Activated B cell treated with CpG ODN at 0.5 μM for 24 hours (primary cell): ENCODE measurements at regions not wholly inside any gene's neighbourhood (a gene's known extent, or its start where the extent isn't known, plus 50 kb on each side); places are given as distances from the start of the nearest gene placed in this dataset.
A peak's percentile ranks its signal among the peaks of the same experiment; 100 is the strongest.

Experiments
- ATAC-seq: fragments of 200-7000 bp; cut with Tn5 transposase; one replicate; pipeline ENCODE4 v1.10.0; 2021; ENCODE audit warnings: low read depth, mild to moderate bottlenecking, moderate library complexity
- CTCF ChIA-PET: fragments of 350-600 bp; sonication (Branson Sonifier 250); formaldehyde crosslinking; loops from one replicate; lab custom pipeline; 2021; ENCODE audit warnings: antibody characterized with exemption; lab: Charles Lee
- POLR2A ChIA-PET: fragments of 350-600 bp; sonication (Branson Sonifier 250); formaldehyde crosslinking; loops from one replicate; lab custom pipeline; 2021; ENCODE audit warnings: antibody characterized with exemption; lab: Charles Lee
- DNase-seq: peaks from one replicate; pipeline ENCODE4 v3.0.0; 2022
- H3K27ac Mint-ChIP-seq: one replicate; pipeline ENCODE4 v1.8.0; 2020; ENCODE audit warnings: mixed read lengths
- H3K27me3 Mint-ChIP-seq: one replicate; pipeline ENCODE4 v1.8.0; 2021; ENCODE audit warnings: mixed read lengths
- H3K36me3 Mint-ChIP-seq: one replicate; pipeline ENCODE4 v1.8.0; 2021; ENCODE audit warnings: low read depth, mixed read lengths
- H3K4me1 Mint-ChIP-seq: one replicate; pipeline ENCODE4 v1.8.0; 2021; ENCODE audit warnings: mixed read lengths
- H3K4me3 Mint-ChIP-seq: one replicate; pipeline ENCODE4 v1.8.0; 2020; ENCODE audit warnings: mild to moderate bottlenecking, mixed read lengths
- H3K9me3 Mint-ChIP-seq: one replicate; pipeline ENCODE4 v1.8.0; 2020; ENCODE audit warnings: mixed read lengths
- intact Hi-C: fragments of 100-400 bp; cut with micrococcal nuclease; formaldehyde crosslinking; loops from one replicate; pipeline ENCODE4 v1.15.1; 2024
- TF ChIP-seq, protein P1 (sequence below): fragments of 200-600 bp; IDR thresholded peaks from one replicate; pipeline ENCODE4 v1.8.0; 2022; ENCODE audit warnings: antibody characterized with exemption, mild to moderate bottlenecking

DNA sequence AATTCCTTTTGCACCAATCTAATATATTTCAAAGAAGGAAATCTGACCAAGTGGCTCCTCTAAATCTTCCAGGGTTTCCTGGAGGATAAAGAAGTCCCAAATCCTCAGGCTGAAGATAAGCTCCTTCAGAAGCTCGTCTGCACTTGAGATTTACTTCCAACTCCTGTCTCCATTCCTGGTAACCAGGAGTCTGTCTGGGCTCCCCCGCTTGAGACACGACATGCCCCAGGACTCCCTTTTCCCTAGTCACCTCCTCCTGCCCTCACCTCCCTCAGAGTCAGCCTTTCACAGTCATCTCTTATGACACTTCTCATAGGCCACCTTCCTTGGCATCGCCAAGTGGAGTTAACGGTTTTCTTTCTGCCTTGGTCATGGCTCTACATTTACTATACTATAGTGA lies 103.4 kb upstream of the NEDD9 start:
- CTCF ChIA-PET: no interaction called here
- no peak overlapping the region for H3K27ac Mint-ChIP-seq
- TF ChIP-seq, protein P1, sequence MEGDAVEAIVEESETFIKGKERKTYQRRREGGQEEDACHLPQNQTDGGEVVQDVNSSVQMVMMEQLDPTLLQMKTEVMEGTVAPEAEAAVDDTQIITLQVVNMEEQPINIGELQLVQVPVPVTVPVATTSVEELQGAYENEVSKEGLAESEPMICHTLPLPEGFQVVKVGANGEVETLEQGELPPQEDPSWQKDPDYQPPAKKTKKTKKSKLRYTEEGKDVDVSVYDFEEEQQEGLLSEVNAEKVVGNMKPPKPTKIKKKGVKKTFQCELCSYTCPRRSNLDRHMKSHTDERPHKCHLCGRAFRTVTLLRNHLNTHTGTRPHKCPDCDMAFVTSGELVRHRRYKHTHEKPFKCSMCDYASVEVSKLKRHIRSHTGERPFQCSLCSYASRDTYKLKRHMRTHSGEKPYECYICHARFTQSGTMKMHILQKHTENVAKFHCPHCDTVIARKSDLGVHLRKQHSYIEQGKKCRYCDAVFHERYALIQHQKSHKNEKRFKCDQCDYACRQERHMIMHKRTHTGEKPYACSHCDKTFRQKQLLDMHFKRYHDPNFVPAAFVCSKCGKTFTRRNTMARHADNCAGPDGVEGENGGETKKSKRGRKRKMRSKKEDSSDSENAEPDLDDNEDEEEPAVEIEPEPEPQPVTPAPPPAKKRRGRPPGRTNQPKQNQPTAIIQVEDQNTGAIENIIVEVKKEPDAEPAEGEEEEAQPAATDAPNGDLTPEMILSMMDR: no peak

DNA sequence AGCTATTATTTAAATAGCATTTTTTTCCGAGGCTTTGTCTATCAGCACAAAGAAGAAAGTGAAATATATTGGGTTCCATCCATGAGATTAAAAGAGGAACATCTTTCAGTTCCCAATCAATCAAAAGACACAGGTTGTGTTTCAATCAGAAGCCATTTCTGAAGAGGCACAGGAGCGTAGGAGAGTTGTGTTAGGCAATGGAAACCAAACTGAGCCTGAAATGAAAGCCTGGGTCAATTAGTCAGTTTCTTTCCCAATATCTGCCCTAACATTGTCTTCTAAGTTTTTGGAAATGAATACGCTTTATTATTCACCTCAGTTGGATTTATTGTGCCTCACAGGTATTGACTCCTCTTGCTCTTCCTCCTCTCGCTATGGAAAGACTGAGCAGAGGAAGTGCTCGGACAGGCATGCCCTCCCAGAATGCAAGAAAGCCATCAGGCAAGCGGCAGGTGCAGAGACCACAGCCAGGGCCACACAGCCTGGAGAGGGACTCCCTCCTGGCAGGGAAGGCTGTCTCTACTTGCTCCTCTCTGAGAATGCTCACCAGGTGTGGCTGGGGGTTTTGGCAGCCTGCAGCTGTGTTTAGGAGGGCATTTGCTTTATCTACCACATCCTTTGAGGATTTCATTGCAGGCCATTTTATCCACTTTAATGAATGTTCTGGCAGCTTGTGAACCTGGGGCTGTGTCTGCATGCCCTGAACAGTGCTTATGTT lies 100.8 kb upstream of the NEDD9 start:
- CTCF ChIA-PET: interaction anchor here (1.3 kb wide), 1 partner anchor 162 kb away, joined by 3 read pairs; no protein-coding TSS in a partner anchor
- peak overlapping the region; percentile 62 for H3K27ac Mint-ChIP-seq
- H3K9me3 Mint-ChIP-seq: no peaks in the 10 kb centered on the region
- intact Hi-C loops: loop anchor here (2.0 kb wide), 1 partner anchor 14 kb away; no protein-coding TSS in a partner anchor
- POLR2A ChIA-PET: interaction anchor here (0.7 to 1.2 kb wide), 3 partner anchors 21 to 98 kb away, joined by 3 to 8 read pairs (median 5); no protein-coding TSS in a partner anchor
- no peak overlapping the region for H3K4me3 Mint-ChIP-seq
- H3K4me1 Mint-ChIP-seq: peaks cover 73% of the 10 kb centered on the region
- ATAC-seq (peak; percentile 36), DNase-seq (no peak)
- peaks cover 49% of the 10 kb centered on the region for H3K36me3 Mint-ChIP-seq
- no peaks in the 10 kb centered on the region for H3K27me3 Mint-ChIP-seq
- TF ChIP-seq, protein P1: no peak

More for the DNA sequence above, 103.4 kb upstream of the NEDD9 start:
- H3K9me3 Mint-ChIP-seq: peaks cover 4% of the 10 kb centered on the region
- H3K36me3 Mint-ChIP-seq: peaks cover 54% of the 10 kb centered on the region
- DNase-seq: no peak
- intact Hi-C loops: no loop called here
- H3K4me3 Mint-ChIP-seq: no peak overlapping the region
- H3K27me3 Mint-ChIP-seq: no peaks in the 10 kb centered on the region
- H3K4me1 Mint-ChIP-seq: peaks cover 56% of the 10 kb centered on the region
- no peak for ATAC-seq
- POLR2A ChIA-PET: interaction anchor here (0.6 kb wide), 1 partner anchor 99 kb away, joined by 3 read pairs; no protein-coding TSS in a partner anchor

DNA sequence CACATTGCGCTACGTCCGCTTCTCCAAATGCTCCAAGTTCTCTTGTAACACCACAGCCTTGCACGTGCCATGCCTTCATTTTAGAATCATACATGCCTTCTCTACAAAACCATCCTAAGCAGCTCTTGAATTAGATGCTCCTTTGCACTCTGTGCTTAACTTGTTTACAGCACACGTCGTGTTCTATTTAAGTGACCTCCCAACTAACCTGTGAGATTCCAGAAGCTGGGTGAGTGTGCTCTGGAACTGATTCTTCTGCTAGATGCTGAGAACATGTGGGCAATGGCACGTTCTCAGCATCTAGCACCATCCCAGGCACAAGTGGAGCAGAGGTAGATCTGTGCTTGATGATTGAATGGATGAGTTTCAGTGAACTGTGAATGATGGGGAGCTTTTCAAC lies 100.0 kb upstream of the NEDD9 start:
- Mint-ChIP-seq H3K9me3 (no peaks in the 10 kb centered on the region), H3K4me3 (no peak overlapping the region), H3K27ac (peak overlapping the region; percentile 64), H3K36me3 (peaks cover 52% of the 10 kb centered on the region), H3K4me1 (peaks cover 72% of the 10 kb centered on the region), H3K27me3 (no peaks in the 10 kb centered on the region)
- TF ChIP-seq, protein P1: no peak
- DNase-seq (no peak), ATAC-seq (no peak)
- ChIA-PET CTCF (interaction anchor here (1.3 kb wide), 1 partner anchor 163 kb away, joined by 3 read pairs; no protein-coding TSS in a partner anchor), POLR2A (interaction anchor here (0.6 to 1.2 kb wide), 5 partner anchors 11 to 98 kb away, joined by 3 to 8 read pairs (median 3); no protein-coding TSS in a partner anchor)
- intact Hi-C loops: loop anchor here (2.0 kb wide), 1 partner anchor 14 kb away; no protein-coding TSS in a partner anchor

DNA sequence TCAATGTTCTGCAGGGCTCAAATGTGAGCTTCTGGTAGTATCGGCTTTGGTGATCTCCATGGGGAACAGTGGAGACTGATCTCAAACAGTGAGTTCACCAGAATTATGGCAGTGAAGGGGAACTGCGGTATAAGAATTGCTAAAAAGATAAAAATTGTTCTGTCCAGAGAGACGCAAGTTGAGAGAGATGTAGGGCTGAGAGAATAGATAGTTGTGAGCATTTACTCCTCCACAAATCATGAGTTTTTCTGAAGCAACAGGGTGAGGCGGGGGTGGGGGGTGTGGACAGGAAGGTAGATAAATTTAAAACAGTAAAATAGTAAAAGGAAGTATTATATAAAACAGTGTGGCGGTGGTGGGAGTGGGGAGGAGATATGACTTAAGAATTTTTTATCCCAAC lies 98.6 kb upstream of the NEDD9 start:
- Mint-ChIP-seq H3K36me3 (peaks cover 58% of the 10 kb centered on the region), H3K9me3 (no peaks in the 10 kb centered on the region), H3K4me1 (peaks cover 78% of the 10 kb centered on the region), H3K27ac (peak overlapping the region; percentile 64), H3K27me3 (no peaks in the 10 kb centered on the region), H3K4me3 (peak overlapping the region; percentile 54)
- TF ChIP-seq, protein P1: no peak
- peak; percentile 22 for ATAC-seq
- no peak for DNase-seq
- ChIA-PET CTCF (no interaction called here), POLR2A (interaction anchor here (1.0 to 1.5 kb wide), 2 partner anchors 9 to 16 kb away, joined by 4 to 6 read pairs; no protein-coding TSS in a partner anchor)
- intact Hi-C loops: loop anchor here (1.0 to 2.0 kb wide), 3 partner anchors 9 to 44 kb away; no protein-coding TSS in a partner anchor

DNA sequence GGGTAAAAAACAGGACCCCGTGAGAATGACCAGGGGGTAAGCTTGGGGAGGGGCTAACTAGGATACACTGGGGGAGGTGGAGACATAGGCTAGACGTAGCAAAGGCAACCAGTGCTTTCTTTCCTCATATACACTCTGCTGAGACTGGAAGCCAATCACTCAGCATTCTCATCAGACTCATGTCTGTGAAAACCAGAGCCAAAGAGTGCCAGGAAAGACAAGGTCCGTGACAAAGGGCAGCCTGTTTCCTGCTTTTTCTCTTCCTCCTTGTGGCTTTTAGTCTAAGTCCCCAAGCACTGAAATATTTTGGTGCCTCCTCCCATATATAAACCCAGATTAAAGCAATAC lies 97.9 kb upstream of the NEDD9 start:
- Mint-ChIP-seq H3K27me3 (no peaks in the 10 kb centered on the region), H3K36me3 (peaks cover 51% of the 10 kb centered on the region), H3K27ac (peak overlapping the region; percentile 64), H3K4me1 (peaks cover 74% of the 10 kb centered on the region), H3K4me3 (peak overlapping the region; percentile 21), H3K9me3 (no peaks in the 10 kb centered on the region)
- intact Hi-C loops: loop anchor here (2.0 kb wide), 2 partner anchors 16 to 44 kb away; no protein-coding TSS in a partner anchor
- ATAC-seq (no peak), DNase-seq (no peak)
- ChIA-PET POLR2A (interaction anchor here (0.6 to 1.5 kb wide), 3 partner anchors 9 to 51 kb away, joined by 3 to 6 read pairs (median 4); no protein-coding TSS in a partner anchor), CTCF (no interaction called here)
- TF ChIP-seq, protein P1: no peak
